ENCODE measurements at regions not wholly inside any gene's neighbourhood (a gene's known extent, or its start where the extent isn't known, plus 50 kb on each side); places are given as distances from the start of the nearest gene placed in this dataset.
A peak's percentile ranks its signal among the peaks of the same experiment; 100 is the strongest.

GRCh38 chr6:105786449-105786848 is 299.7 kb upstream of the PRDM1 start:
- DNase-seq: no peak

- DNase-seq: no peak
Observed at GRCh38 chr6:105785066-105785811, 300.9 kb upstream of the PRDM1 start.

- no peak for DNase-seq
Observed at GRCh38 chr6:105784179-105784578, 302.0 kb upstream of the PRDM1 start.

GRCh38 chr6:105783333-105783935 is 302.7 kb upstream of the PRDM1 start:
- no peak for DNase-seq

- DNase-seq: no peak
Observed at GRCh38 chr6:105781915-105782314, 304.2 kb upstream of the PRDM1 start.

GRCh38 chr6:105781248-105781647 is 304.9 kb upstream of the PRDM1 start:
- peak; percentile 20 for DNase-seq

GRCh38 chr6:105780146-105780860 is 305.8 kb upstream of the PRDM1 start:
- no peak for DNase-seq

- no peak for DNase-seq
Observed at GRCh38 chr6:105779110-105779509, 307.0 kb upstream of the PRDM1 start.

GRCh38 chr6:105775095-105775494 is 311.0 kb upstream of the PRDM1 start:
- no peak for DNase-seq

- DNase-seq: no peak
Observed at GRCh38 chr6:105774247-105774646, 311.9 kb upstream of the PRDM1 start.

- no peak for DNase-seq
Observed at GRCh38 chr6:105771313-105771970, 314.7 kb upstream of the PRDM1 start.

GRCh38 chr6:105769987-105770386 is 316.1 kb upstream of the PRDM1 start:
- no peak for DNase-seq

- DNase-seq: no peak
Observed at GRCh38 chr6:105769197-105769596, 316.9 kb upstream of the PRDM1 start.

- no peak for DNase-seq
Observed at GRCh38 chr6:105767541-105767940, 318.6 kb upstream of the PRDM1 start.

GRCh38 chr6:105765239-105765638 is 320.9 kb upstream of the PRDM1 start:
- DNase-seq: no peak

- DNase-seq: no peak
Observed at GRCh38 chr6:105764315-105764714, 321.8 kb upstream of the PRDM1 start.

- no peak for DNase-seq
Observed at GRCh38 chr6:105763866-105764265, 322.3 kb upstream of the PRDM1 start.

- no peak for DNase-seq
Observed at GRCh38 chr6:105760746-105761145, 325.4 kb upstream of the PRDM1 start.

- DNase-seq: no peak
Observed at GRCh38 chr6:105759946-105760345, 326.2 kb upstream of the PRDM1 start.

GRCh38 chr6:105759015-105759414 is 327.1 kb upstream of the PRDM1 start:
- no peak for DNase-seq

GRCh38 chr6:105757512-105758200 is 328.5 kb upstream of the PRDM1 start:
- no peak for DNase-seq

GRCh38 chr6:105755885-105756284 is 330.3 kb upstream of the PRDM1 start:
- no peak for DNase-seq

- DNase-seq: no peak
Observed at GRCh38 chr6:105753620-105754211, 332.4 kb upstream of the PRDM1 start.

Data from activated CD4-positive, alpha-beta T cell treated with anti-CD3 and anti-CD28 coated beads for 1 hour (primary cell).